DOHH2 (cell line): ENCODE measurements at regions not wholly inside any gene's neighbourhood (a gene's known extent, or its start where the extent isn't known, plus 50 kb on each side); places are given as distances from the start of the nearest gene placed in this dataset.

ENCODE experiments used
- CTCF ChIP-seq: fragments of 200-600 bp; sonication (generic); IDR thresholded peaks from one replicate; pipeline ENCODE4 v1.5.1; 2014; ENCODE audit warnings: antibody characterized with exemption, mild to moderate bottlenecking, low read depth, low read length; ENCODE audit not compliant: poor library complexity, severe bottlenecking
- EZH2phosphoT487 ChIP-seq: fragments of 200-600 bp; sonication (generic); IDR thresholded peaks from 2 replicates; pipeline ENCODE4 v1.6.1; 2017; ENCODE audit warnings: borderline replicate concordance, mild to moderate bottlenecking, antibody characterized with exemption, low read length, moderate library complexity, mixed read lengths

DNA sequence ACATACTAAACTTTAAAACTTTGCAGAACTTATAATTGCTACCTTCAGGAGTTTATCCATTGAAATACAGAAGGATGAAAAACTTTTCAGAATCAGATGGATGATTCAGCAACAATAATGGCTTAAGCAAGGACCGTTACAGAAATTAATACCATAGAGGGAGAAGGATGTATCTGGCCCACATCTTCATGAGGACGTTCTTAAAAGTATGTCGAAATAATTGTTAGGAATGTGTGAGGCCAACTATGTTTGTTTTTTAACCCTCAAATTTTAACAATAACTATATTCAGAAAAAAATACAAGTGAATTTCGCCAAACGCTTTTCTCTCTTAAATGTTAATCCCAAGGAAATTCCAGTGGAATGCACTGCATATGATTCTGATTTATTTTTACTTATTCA is 105.2 kb upstream of the EPHA3 start:
- TF ChIP-seq CTCF = no peak
- no peak for TF ChIP-seq EZH2phosphoT487
